Body of pancreas (tissue), 4 donors: ENCODE measurements at regions not wholly inside any gene's neighbourhood (a gene's known extent, or its start where the extent isn't known, plus 50 kb on each side); places are given as distances from the start of the nearest gene placed in this dataset.
A peak's percentile ranks its signal among the peaks of the same experiment; 100 is the strongest.
"Not testable (repeated sequence)": the region's sequence is repeated elsewhere in the genome, so short reads cannot be mapped to it uniquely, and the experiment has no call there.

Experiments
- ATAC-seq: fragments of 150-250 bp; one replicate; pipeline ENCODE4 v1.9.1; 2016
- DNase-seq, 4 donors: peaks; one replicate each; pipeline ENCODE4 v3.0.0-alpha.2; 2019
- H3K27ac ChIP-seq, 4 donors: fragments of 200-600 bp; sonication (generic); 1 replicate in 3 of 4; 2 replicates in 1 of 4; pipeline versions ENCODE4 v1.5.1 to v1.6.1; 2016 to 2019; ENCODE audit warnings: mild to moderate bottlenecking in 1 of 4, mixed read lengths in 1 of 4, moderate library complexity in 1 of 4
- H3K27me3 ChIP-seq, 2 donors: fragments of 200-600 bp; sonication (generic); one replicate each; pipeline ENCODE4 v1.6.0; 2016; ENCODE audit warnings: mild to moderate bottlenecking in 1 of 2
- H3K36me3 ChIP-seq, 2 donors: fragments of 200-600 bp; sonication (generic); replicated peaks in 1 of 2; 2 replicates each; pipeline ENCODE4 v1.5.1; 2016; ENCODE audit warnings: low read depth in 2 of 2; ENCODE audit not compliant: insufficient read depth in 1 of 2
- H3K4me1 ChIP-seq: fragments of 200-600 bp; sonication (generic); one replicate; pipeline ENCODE4 v1.6.0; 2016
- H3K4me3 ChIP-seq, 2 donors: fragments of 200-600 bp; sonication (generic); 1 replicate in 1 of 2; 2 replicates in 1 of 2; pipeline ENCODE4 v1.5.1; 2016 to 2019
- H3K9me3 ChIP-seq, 3 donors: fragments of 200-600 bp; sonication (generic); 1 replicate in 2 of 3; 2 replicates in 1 of 3; pipeline ENCODE4 v1.5.1; 2016
- CTCF ChIP-seq, 7 experiments: fragments of 450-650 bp in 4 of 7; fragments of 200-600 bp in 3 of 7; sonication (generic) in 3 of 7; IDR thresholded peaks; one replicate each; pipeline ENCODE4 v1.5.1; 2016 to 2019; ENCODE audit warnings: antibody characterized with exemption in 7 of 7
- POLR2A ChIP-seq, 3 donors: fragments of 450-650 bp; IDR thresholded peaks; one replicate each; pipeline ENCODE4 v1.6.1; 2016; ENCODE audit warnings: antibody characterized with exemption in 3 of 3, mild to moderate bottlenecking in 2 of 3
- WGBS, 2 donors: methylation state at CpG; one replicate each; pipeline ENCODE4 v1.1.5; 2017; 5-methylcytosine and 5-hydroxymethylcytosine counted together
- intact Hi-C: fragments of 100-400 bp; cut with DNase I; formaldehyde crosslinking; loops from one replicate; pipeline ENCODE4 v1.15.1; 2023

- H3K4me1 ChIP-seq = no peaks in the 10 kb centered on the region
- no peak overlapping the region for H3K4me3 ChIP-seq
- H3K27ac ChIP-seq = no peak overlapping the region
- H3K27me3 ChIP-seq = no peaks in the 10 kb centered on the region
- no peaks in the 10 kb centered on the region for H3K9me3 ChIP-seq
- intact Hi-C loops = no loop called here
- ATAC-seq (no peak), DNase-seq (no peak)
- H3K36me3 ChIP-seq = no peaks in the 10 kb centered on the region
- TF ChIP-seq POLR2A (IDR thresholded peaks at IDR 0.05) = no peak
- TF ChIP-seq CTCF (IDR thresholded peaks at IDR 0.05) = no peak
Observed at GRCh38 chr21:17697473-17697872, 84.8 kb upstream of the BTG3 start.

DNA sequence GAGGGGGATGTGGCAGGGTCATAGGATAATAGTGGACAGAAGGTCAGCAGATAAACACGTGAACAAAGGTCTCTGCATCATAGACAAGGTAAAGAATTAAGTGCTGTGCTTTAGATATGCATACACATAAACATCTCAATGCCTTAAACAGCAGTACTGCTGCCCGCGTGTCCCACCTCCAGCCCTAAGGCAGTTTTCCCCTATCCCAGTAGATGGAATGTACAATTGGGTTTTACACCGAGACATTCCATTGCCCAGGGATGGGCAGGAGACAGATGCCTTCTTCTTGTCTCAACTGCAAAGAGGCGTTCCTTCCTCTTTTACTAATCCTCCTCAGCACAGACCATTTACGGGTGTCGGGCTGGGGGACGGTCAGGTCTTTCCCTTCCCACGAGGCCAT lies 81.7 kb upstream of the BTG3 start:
- 61 to 78% methylated on average over 9 of the region's 9 CpGs for WGBS, 2 donors
- H3K4me3 ChIP-seq, ATAC-seq, H3K27ac ChIP-seq, H3K4me1 ChIP-seq, H3K27me3 ChIP-seq, H3K36me3 ChIP-seq, DNase-seq, H3K9me3 ChIP-seq, intact Hi-C loops: not testable (repeated sequence)

- no peak for DNase-seq
- intact Hi-C loops = no loop called here
- ATAC-seq = no peak
- Histone ChIP-seq H3K36me3 (no peaks in the 10 kb centered on the region), H3K27me3 (no peaks in the 10 kb centered on the region), H3K4me3 (no peak overlapping the region), H3K27ac (no peak overlapping the region), H3K9me3 (no peaks in the 10 kb centered on the region), H3K4me1 (no peaks in the 10 kb centered on the region)
- TF ChIP-seq CTCF (IDR thresholded peaks at IDR 0.05) (no peak), POLR2A (IDR thresholded peaks at IDR 0.05) (no peak)
- WGBS, 2 donors = 71 to 72% methylated on average over 8 of the region's 8 CpGs
Observed at GRCh38 chr21:17693801-17694200, 81.1 kb upstream of the BTG3 start.

DNA sequence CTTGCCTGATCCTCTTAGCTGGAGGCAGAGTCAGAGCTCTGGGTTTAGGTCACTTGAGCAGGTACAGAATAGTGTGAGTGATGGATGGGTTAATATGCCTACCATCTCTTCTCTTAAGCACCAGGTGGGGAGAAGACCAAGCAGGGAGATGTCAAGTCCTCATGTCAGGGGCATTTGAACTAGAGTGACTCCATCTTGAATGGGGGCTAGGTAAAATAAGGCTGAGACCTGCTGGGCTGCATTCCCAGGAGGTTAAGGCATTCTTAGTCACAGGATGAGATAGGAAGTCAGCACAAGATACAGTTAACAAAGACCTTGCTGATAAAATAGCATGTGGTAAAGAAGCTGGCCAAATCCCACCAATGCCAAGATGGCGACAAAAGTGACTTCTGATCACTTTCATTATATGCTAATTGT lies 77.4 kb upstream of the BTG3 start:
- H3K27me3 ChIP-seq = no peaks in the 10 kb centered on the region
- 72 to 84% methylated on average over 1 of the region's 1 CpG for WGBS, 2 donors
- H3K4me3 ChIP-seq = no peak overlapping the region
- no peak for ATAC-seq
- H3K9me3 ChIP-seq = no peaks in the 10 kb centered on the region
- no peaks in the 10 kb centered on the region for H3K4me1 ChIP-seq
- no peak overlapping the region for H3K27ac ChIP-seq
- no peaks in the 10 kb centered on the region for H3K36me3 ChIP-seq
- intact Hi-C loops = no loop called here
- TF ChIP-seq POLR2A (IDR thresholded peaks at IDR 0.05) (no peak), CTCF (IDR thresholded peaks at IDR 0.05) (no peak)
- no peak for DNase-seq

- Histone ChIP-seq H3K9me3 (no peaks in the 10 kb centered on the region), H3K4me3 (no peak overlapping the region), H3K36me3 (no peaks in the 10 kb centered on the region), H3K4me1 (no peaks in the 10 kb centered on the region), H3K27ac (no peak overlapping the region), H3K27me3 (no peaks in the 10 kb centered on the region)
- no peak for TF ChIP-seq CTCF (IDR thresholded peaks at IDR 0.05)
- no peak for TF ChIP-seq POLR2A (IDR thresholded peaks at IDR 0.05)
- WGBS, 2 donors = 52 to 55% methylated on average over 12 to 13 of the region's 13 CpGs
- intact Hi-C loops = loop anchor here (10.0 kb wide), 1 partner anchor 216 kb away; no protein-coding TSS in a partner anchor
- DNase-seq (peak; percentile 18 to 37 (median 29)), ATAC-seq (peak; percentile 27)
Observed at GRCh38 chr21:17688912-17689874, 76.5 kb upstream of the BTG3 start.
